H1 (cell line): ENCODE measurements at regions not wholly inside any gene's neighbourhood (a gene's known extent, or its start where the extent isn't known, plus 50 kb on each side); places are given as distances from the start of the nearest gene placed in this dataset.

ENCODE experiments used
- CTCF ChIA-PET: fragments of 300-600 bp; sonication (Branson Sonifier 250); formaldehyde crosslinking; loops from one replicate; lab custom pipeline; 2021; ENCODE audit not compliant: partially characterized antibody; lab: Charles Lee
- POLR2A ChIA-PET: fragments of 300-600 bp; sonication (Branson Sonifier 250); formaldehyde crosslinking; loops from one replicate; lab custom pipeline; 2021; ENCODE audit warnings: inconsistent platforms; ENCODE audit not compliant: partially characterized antibody; lab: Charles Lee
- DNase-seq, 2 experiments: peaks; one replicate each; pipeline versions ENCODE4 v3.0.0 to v3.0.0-alpha.2; 2010 to 2022; ENCODE audit warnings: low spot score in 2 of 2, low read depth in 1 of 2, mixed read lengths in 1 of 2
- FAIRE-seq: peaks from 2 replicates; lab custom pipeline; 2011; peaks lifted over from hg19 to GRCh38; lab: Jason Lieb, UNC
- H2AFZ ChIP-seq: 2 replicates; pipeline ENCODE4 v1.8.1; 2012; ENCODE audit warnings: low read length, inconsistent platforms
- H2AK5ac ChIP-seq: 2 replicates; pipeline ENCODE4 v1.6.1; 2013; ENCODE audit warnings: low read depth, low read length
- H2BK120ac ChIP-seq: replicated peaks from 2 replicates; pipeline ENCODE3; 2013; ENCODE audit warnings: low read depth, low read length, inconsistent platforms
- H2BK12ac ChIP-seq: 2 replicates; pipeline ENCODE4 v1.6.1; 2013; ENCODE audit warnings: low read depth, low read length
- H2BK15ac ChIP-seq: 2 replicates; pipeline ENCODE4 v1.6.1; 2013; ENCODE audit warnings: low read length
- H2BK20ac ChIP-seq: 2 replicates; pipeline ENCODE4 v1.6.1; 2013; ENCODE audit warnings: low read length
- H2BK5ac ChIP-seq: 2 replicates; pipeline ENCODE4 v1.6.1; 2013; ENCODE audit warnings: low read depth, low read length
- H3K14ac ChIP-seq: 2 replicates; pipeline ENCODE4 v1.6.1; 2013; ENCODE audit warnings: inconsistent platforms; ENCODE audit not compliant: insufficient read length
- H3K18ac ChIP-seq: 2 replicates; pipeline ENCODE4 v1.6.1; 2013; ENCODE audit warnings: low read length; ENCODE audit errors: extremely low read depth
- H3K23ac ChIP-seq: 2 replicates; pipeline ENCODE4 v1.6.1; 2013; ENCODE audit warnings: inconsistent platforms; ENCODE audit not compliant: insufficient read length
- H3K23me2 ChIP-seq: 2 replicates; pipeline ENCODE4 v1.6.1; 2013; ENCODE audit warnings: low read depth, low read length
- H3K27ac ChIP-seq: 2 replicates; pipeline ENCODE4 v1.6.1; 2011; ENCODE audit warnings: low read depth, low read length, inconsistent platforms
- H3K27me3 ChIP-seq, 4 experiments: replicated peaks in 1 of 4; 1 replicate in 1 of 4; 2 replicates in 3 of 4; pipeline versions ENCODE4 v1.6.1 to v1.8.1; 2011 to 2013; ENCODE audit warnings: low read length in 3 of 4, mild to moderate bottlenecking in 3 of 4, inconsistent platforms in 2 of 4, mixed read lengths in 2 of 4, moderate library complexity in 1 of 4; ENCODE audit not compliant: control insufficient read depth in 3 of 4, insufficient read depth in 3 of 4; ENCODE audit errors: extremely low read depth in 1 of 4
- H3K36me3 ChIP-seq, 4 experiments: 2 replicates each; pipeline versions ENCODE4 v1.6.1 to v1.8.1; 2011 to 2013; ENCODE audit warnings: mild to moderate bottlenecking in 4 of 4, low read length in 3 of 4, moderate library complexity in 2 of 4, control low read depth in 1 of 4, inconsistent platforms in 1 of 4; ENCODE audit not compliant: insufficient read depth in 4 of 4, control insufficient read depth in 2 of 4
- H3K4ac ChIP-seq: replicated peaks from 2 replicates; pipeline ENCODE3; 2013; ENCODE audit warnings: low read length, low read depth, mixed read lengths, inconsistent platforms; ENCODE audit not compliant: insufficient read length
- H3K4me1 ChIP-seq, 4 experiments: replicated peaks in 1 of 4; 1 replicate in 1 of 4; 2 replicates in 3 of 4; pipeline versions ENCODE4 v1.6.1 to v1.8.1; 2011 to 2013; ENCODE audit warnings: low read length in 3 of 4, inconsistent platforms in 2 of 4, mixed read lengths in 1 of 4; ENCODE audit not compliant: insufficient read depth in 4 of 4, control insufficient read depth in 3 of 4
- H3K4me2 ChIP-seq, 2 experiments: 2 replicates each; pipeline versions ENCODE4 v1.6.1 to v1.8.1; 2011 to 2013; ENCODE audit warnings: low read depth in 2 of 2, low read length in 2 of 2, control low read depth in 1 of 2, inconsistent platforms in 1 of 2, mild to moderate bottlenecking in 1 of 2; ENCODE audit not compliant: insufficient read depth in 1 of 2
- H3K4me3 ChIP-seq, 4 experiments: fragments of 200-600, 300-600 bp in 1 of 4; sonication (generic), shearing (Covaris generic), sonication (Bioruptor Twin) in 1 of 4; 2 replicates each; pipeline versions ENCODE4 v1.5.1 to v1.8.1; 2011 to 2016; ENCODE audit warnings: low read length in 4 of 4, low read depth in 3 of 4, control low read depth in 2 of 4, inconsistent platforms in 2 of 4, mild to moderate bottlenecking in 2 of 4, mixed read lengths in 1 of 4, moderate library complexity in 1 of 4; ENCODE audit not compliant: insufficient read depth in 2 of 4; ENCODE audit errors: extremely low read depth in 1 of 4
- H3K56ac ChIP-seq: replicated peaks from 2 replicates; pipeline ENCODE3; 2013; ENCODE audit warnings: low read depth, mild to moderate bottlenecking, mixed read lengths, low read length, inconsistent platforms; ENCODE audit not compliant: insufficient read length
- H3K79me1 ChIP-seq: 2 replicates; pipeline ENCODE4 v1.6.1; 2013; ENCODE audit warnings: low read depth, low read length, control low read depth
- H3K79me2 ChIP-seq, 2 experiments: 2 replicates each; pipeline versions ENCODE4 v1.6.1 to v1.8.1; 2012 to 2013; ENCODE audit warnings: low read length in 2 of 2, mild to moderate bottlenecking in 2 of 2, inconsistent platforms in 1 of 2; ENCODE audit not compliant: insufficient read depth in 2 of 2, control insufficient read depth in 1 of 2
- H3K9ac ChIP-seq, 4 experiments: replicated peaks in 1 of 4; 1 replicate in 1 of 4; 2 replicates in 3 of 4; pipeline versions ENCODE4 v1.6.1 to v1.8.1; 2011 to 2013; ENCODE audit warnings: low read depth in 3 of 4, low read length in 3 of 4, control low read depth in 2 of 4, mild to moderate bottlenecking in 2 of 4, moderate library complexity in 2 of 4, inconsistent platforms in 1 of 4; ENCODE audit errors: extremely low read depth in 1 of 4
- H3K9me3 ChIP-seq, 2 experiments: 2 replicates each; pipeline versions ENCODE4 v1.6.1 to v1.8.1; 2012 to 2013; ENCODE audit warnings: mild to moderate bottlenecking in 2 of 2, moderate library complexity in 2 of 2, control low read depth in 1 of 2, inconsistent platforms in 1 of 2, low read depth in 1 of 2, low read length in 1 of 2, mixed read lengths in 1 of 2; ENCODE audit not compliant: insufficient read depth in 2 of 2
- H4K20me1 ChIP-seq, 2 experiments: replicated peaks in 1 of 2; 2 replicates each; pipeline versions ENCODE3 to v1.8.1; 2011 to 2013; ENCODE audit warnings: inconsistent platforms in 2 of 2, low read length in 2 of 2, mild to moderate bottlenecking in 1 of 2; ENCODE audit not compliant: insufficient read depth in 2 of 2, control insufficient read depth in 1 of 2
- H4K5ac ChIP-seq: 2 replicates; pipeline ENCODE4 v1.6.1; 2013; ENCODE audit warnings: low read length, low read depth, mixed read lengths, inconsistent platforms; ENCODE audit not compliant: insufficient read length
- H4K8ac ChIP-seq: 2 replicates; pipeline ENCODE4 v1.8.0; 2013; ENCODE audit warnings: mild to moderate bottlenecking, moderate library complexity, low read length, inconsistent platforms; ENCODE audit not compliant: insufficient read depth; ENCODE audit errors: extremely low read depth
- H4K91ac ChIP-seq: replicated peaks from 2 replicates; pipeline ENCODE3; 2013; ENCODE audit warnings: low read length, mixed read lengths, inconsistent platforms; ENCODE audit not compliant: insufficient read length
- CBX5 ChIP-seq: fragments of 300-800, 300-1000 bp; sonication (generic); IDR thresholded peaks from 2 replicates; pipeline ENCODE4 v1.7.1; 2016; ENCODE audit warnings: antibody characterized with exemption, low read length, low read depth
- CHD1 ChIP-seq: IDR thresholded peaks from 2 replicates; pipeline ENCODE4 v1.6.1; 2012; ENCODE audit warnings: low read depth, low read length, improper control_type of control experiment
- GABPA ChIP-seq: IDR thresholded peaks from 2 replicates; pipeline ENCODE4 v1.6.1; 2011; ENCODE audit warnings: mild to moderate bottlenecking, low read length, moderate library complexity, borderline replicate concordance; ENCODE audit not compliant: insufficient read depth
- HDAC2 ChIP-seq, 2 experiments: fragments of 300-600 bp in 1 of 2; sonication (generic) in 1 of 2; IDR thresholded peaks; 2 replicates each; pipeline ENCODE4 v1.6.1; 2011 to 2012; ENCODE audit warnings: low read depth in 2 of 2, low read length in 2 of 2, mild to moderate bottlenecking in 2 of 2, moderate library complexity in 2 of 2, borderline replicate concordance in 1 of 2, inconsistent platforms in 1 of 2
- HDAC6 ChIP-seq: IDR thresholded peaks from one replicate; pipeline ENCODE4 v1.7.1; 2012; ENCODE audit warnings: low read depth, mild to moderate bottlenecking, inconsistent platforms, low read length, moderate library complexity
- JUN ChIP-seq: IDR thresholded peaks from 2 replicates; pipeline ENCODE4 v1.6.1; 2011; ENCODE audit warnings: low read depth, mild to moderate bottlenecking, improper control_type of control experiment, low read length
- KDM1A ChIP-seq: fragments of 200-600, 300-600 bp; sonication (generic); IDR thresholded peaks from 2 replicates; pipeline ENCODE4 v1.7.1; 2016; ENCODE audit warnings: mild to moderate bottlenecking, low read length, borderline replicate concordance
- RFX5 ChIP-seq: IDR thresholded peaks from 2 replicates; pipeline ENCODE4 v1.6.1; 2011; ENCODE audit warnings: low read depth, low read length, improper control_type of control experiment, borderline replicate concordance
- RXRA ChIP-seq: IDR thresholded peaks from 2 replicates; pipeline ENCODE4 v1.6.1; 2011; ENCODE audit warnings: low read depth, mild to moderate bottlenecking, low read length, moderate library complexity; ENCODE audit not compliant: insufficient read depth
- SRF ChIP-seq: IDR thresholded peaks from 2 replicates; pipeline ENCODE4 v1.6.1; 2011; ENCODE audit warnings: mild to moderate bottlenecking, low read depth, low read length, moderate library complexity
- TCF12 ChIP-seq: IDR thresholded peaks from 2 replicates; pipeline ENCODE4 v1.6.1; 2011; ENCODE audit warnings: low read depth, mild to moderate bottlenecking, low read length
- YY1 ChIP-seq: IDR thresholded peaks from 2 replicates; pipeline ENCODE4 v1.6.1; 2011; ENCODE audit warnings: low read depth, mild to moderate bottlenecking, low read length
- WGBS, 2 experiments: shearing (Covaris generic) in 1 of 2; methylation state at CpG; one replicate each; pipeline versions ENCODE4 v1.1.6 to v1.1.7; 2013 to 2015; ENCODE audit warnings: low lambda C conversion rate in 2 of 2, mixed read lengths in 2 of 2, inconsistent platforms in 1 of 2, low coverage in 1 of 2, missing lambda C conversion rate in 1 of 2; ENCODE audit not compliant: insufficient replicate concordance in 2 of 2, insufficient coverage in 1 of 2, insufficient read length in 1 of 2; ENCODE audit errors: extremely low coverage in 1 of 2, missing lambda C conversion rate in 1 of 2; 5-methylcytosine and 5-hydroxymethylcytosine counted together
- TF ChIP-seq, protein P1 (sequence below): IDR thresholded peaks from 2 replicates; pipeline ENCODE4 v1.6.1; 2012; ENCODE audit warnings: inconsistent platforms
- TF ChIP-seq, protein P2 (sequence below): IDR thresholded peaks from 2 replicates; pipeline ENCODE4 v1.6.1; 2011; ENCODE audit warnings: low read depth, mild to moderate bottlenecking, low read length; ENCODE audit not compliant: insufficient read depth

DNA sequence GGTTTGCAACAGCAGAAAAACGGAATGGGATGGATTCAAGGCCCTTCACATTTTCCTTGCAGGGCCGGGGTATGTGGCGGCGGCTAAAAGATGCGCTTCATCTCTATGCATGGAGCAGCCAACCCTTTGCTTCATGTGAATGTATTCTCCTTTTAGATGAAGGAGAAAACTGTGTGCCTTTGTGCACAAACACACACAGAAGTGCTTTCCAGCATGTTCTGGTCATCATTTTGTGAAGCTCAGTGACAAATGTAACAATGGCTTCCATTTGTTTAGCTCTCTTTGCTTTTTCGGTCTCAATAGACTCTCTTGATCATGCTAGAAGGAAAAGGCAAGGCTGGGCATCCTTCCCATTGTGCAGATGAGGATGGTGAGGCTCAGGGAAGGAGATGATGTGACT, 161.7 kb upstream of the MKI67 start:
- Histone ChIP-seq H3K79me1 (no peaks in the 10 kb centered on the region; the same call in 1 of the 2 replicates), H4K5ac (no peak overlapping the region), H2BK12ac (peak overlapping the region; percentile 60; the same call in 1 of the 2 replicates), H3K4ac (no peak overlapping the region), H4K20me1 (no peaks in the 10 kb centered on the region), H2BK5ac (no peak overlapping the region), H3K4me1 (peaks cover 0 to 6% (median 0%) of the 10 kb centered on the region in 4 experiments; a peak in 2 of 7 replicates), H3K56ac (no peak overlapping the region), H3K9ac (no peak overlapping the region), H3K79me2 (no peaks in the 10 kb centered on the region), H3K36me3 (no peaks in the 10 kb centered on the region), H3K4me3 (no peak overlapping the region), H2BK20ac (no peak overlapping the region), H2AK5ac (no peak overlapping the region), H2AFZ (no peak overlapping the region), H3K23me2 (no peaks in the 10 kb centered on the region; the same call in 1 of the 2 replicates), H4K8ac (no peak overlapping the region), H3K4me2 (no peak overlapping the region), H4K91ac (no peak overlapping the region), H3K27ac (no peak overlapping the region), H3K18ac (no peak overlapping the region), H2BK120ac (no peak overlapping the region), H3K14ac (no peak overlapping the region), H3K27me3 (peaks cover 13 to 35% (median 31%) of the 10 kb centered on the region in 4 experiments), H3K23ac (no peak overlapping the region), H3K9me3 (peaks cover 10 to 12% of the 10 kb centered on the region in 2 experiments), H2BK15ac (no peak overlapping the region)
- FAIRE-seq = no peak
- CTCF ChIA-PET = interaction anchor here (0.6 to 4.8 kb wide), 6 partner anchors 10 to 993 kb away, joined by 3 to 18 read pairs (median 4); no protein-coding TSS in a partner anchor
- TF ChIP-seq JUN (no peak), SRF (no peak), CBX5 (no peak), RFX5 (no peak), RXRA (no peak), TCF12 (no peak), YY1 (no peak), CHD1 (no peak), HDAC6 (no peak), HDAC2 (IDR thresholded peaks at IDR 0.05; ENCODE audit: borderline replicate concordance in 1 of 2, low read depth in 2 of 2, low read length in 2 of 2) (no peak), GABPA (no peak), KDM1A (no peak)
- TF ChIP-seq, protein P1, sequence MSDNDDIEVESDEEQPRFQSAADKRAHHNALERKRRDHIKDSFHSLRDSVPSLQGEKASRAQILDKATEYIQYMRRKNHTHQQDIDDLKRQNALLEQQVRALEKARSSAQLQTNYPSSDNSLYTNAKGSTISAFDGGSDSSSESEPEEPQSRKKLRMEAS = no peak
- TF ChIP-seq, protein P2, sequence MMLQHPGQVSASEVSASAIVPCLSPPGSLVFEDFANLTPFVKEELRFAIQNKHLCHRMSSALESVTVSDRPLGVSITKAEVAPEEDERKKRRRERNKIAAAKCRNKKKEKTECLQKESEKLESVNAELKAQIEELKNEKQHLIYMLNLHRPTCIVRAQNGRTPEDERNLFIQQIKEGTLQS = no peak
- whole genome bisulfite sequencing, 2 experiments = 93% methylated on average over 6 of the region's 6 CpGs; no CpG with 5 or more reads in 1 of the 2 experiments
- DNase-seq = no peak
- POLR2A ChIA-PET = no interaction called here
